ENCODE measurements at regions not wholly inside any gene's neighbourhood (a gene's known extent, or its start where the extent isn't known, plus 50 kb on each side); places are given as distances from the start of the nearest gene placed in this dataset.
"Not testable (repeated sequence)": the region's sequence is repeated elsewhere in the genome, so short reads cannot be mapped to it uniquely, and the experiment has no call there.

DNA sequence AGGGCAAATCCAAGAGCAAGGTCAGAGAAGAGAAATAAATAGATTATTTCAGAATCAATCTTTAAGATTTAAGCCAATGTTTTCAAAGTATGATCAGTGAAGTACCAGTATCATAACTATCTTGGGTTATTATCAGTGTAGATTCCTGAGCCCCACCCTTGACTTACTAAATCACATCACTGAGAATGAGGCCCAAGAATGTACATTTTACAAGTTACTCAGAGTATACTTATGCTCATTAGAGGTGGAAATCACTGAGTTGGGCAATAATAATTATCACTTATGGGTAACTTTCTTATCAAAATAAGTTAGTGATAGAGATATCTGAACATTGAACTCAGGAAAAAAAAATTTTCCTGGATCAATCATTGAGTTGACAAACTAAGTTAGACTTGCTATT is 121.6 kb upstream of the NOCT start:
- DNase-seq, result no peak

- no peak for DNase-seq
Observed at GRCh38 chr4:138892483-138893407, 122.8 kb upstream of the NOCT start.

DNA sequence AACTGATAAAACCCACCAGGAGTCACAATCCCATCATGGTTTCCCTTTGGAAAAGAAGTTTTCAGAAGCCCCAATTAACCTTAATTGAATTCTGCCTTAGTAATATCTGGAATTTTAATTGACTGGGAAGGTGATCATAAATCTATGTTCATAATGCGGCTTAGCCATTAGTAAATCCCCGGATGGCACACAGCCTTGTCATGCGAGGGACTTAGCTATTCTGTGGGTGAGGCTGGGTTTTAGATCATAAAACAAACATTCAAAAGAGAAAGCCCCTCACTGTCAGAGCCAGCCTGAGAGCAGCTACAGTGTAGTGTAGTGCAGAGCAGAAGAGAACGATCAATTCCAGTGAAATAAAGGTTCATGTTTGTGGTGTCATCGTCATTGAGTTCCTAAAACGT is 124.0 kb upstream of the NOCT start:
- no peak for DNase-seq

DNA sequence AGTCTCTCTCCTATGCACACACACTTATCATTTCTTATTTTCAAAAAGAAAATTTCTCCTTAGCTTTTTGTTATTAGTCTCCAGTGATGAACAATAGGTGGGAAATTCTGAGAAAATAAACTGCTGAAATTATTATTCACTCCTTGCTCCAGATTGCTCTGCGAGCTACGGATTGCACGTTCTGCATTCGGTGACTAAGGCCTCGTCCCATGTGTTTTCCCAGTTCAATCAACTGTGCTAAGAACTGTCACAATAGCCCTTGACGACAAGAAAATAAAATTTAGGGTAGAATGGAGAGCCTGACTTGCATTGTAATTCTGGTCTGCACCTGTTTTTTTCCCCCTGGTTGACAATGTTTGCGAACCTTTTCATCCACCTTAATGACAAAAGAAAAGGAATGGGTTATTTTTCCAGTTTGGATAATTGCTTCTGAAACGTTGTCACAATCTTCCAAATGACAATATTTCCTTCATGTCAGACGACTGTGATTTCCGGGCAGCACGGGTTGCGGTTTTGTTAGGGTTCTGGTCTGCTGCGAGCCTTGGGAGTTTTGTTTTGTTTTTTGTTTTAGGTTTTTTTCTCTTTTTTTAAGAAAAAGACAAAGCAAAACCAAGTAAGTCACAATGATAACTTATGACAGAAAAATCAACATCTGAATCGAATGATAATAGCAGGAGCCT is 124.5 kb upstream of the NOCT start:
- no peak for DNase-seq

GRCh38 chr4:138889216-138889615 is 126.4 kb upstream of the NOCT start:
- peak in 2 of 58 donors; percentile 25 to 37 for DNase-seq

- no peak for DNase-seq
Observed at GRCh38 chr4:138887741-138888140, 127.8 kb upstream of the NOCT start.

DNA sequence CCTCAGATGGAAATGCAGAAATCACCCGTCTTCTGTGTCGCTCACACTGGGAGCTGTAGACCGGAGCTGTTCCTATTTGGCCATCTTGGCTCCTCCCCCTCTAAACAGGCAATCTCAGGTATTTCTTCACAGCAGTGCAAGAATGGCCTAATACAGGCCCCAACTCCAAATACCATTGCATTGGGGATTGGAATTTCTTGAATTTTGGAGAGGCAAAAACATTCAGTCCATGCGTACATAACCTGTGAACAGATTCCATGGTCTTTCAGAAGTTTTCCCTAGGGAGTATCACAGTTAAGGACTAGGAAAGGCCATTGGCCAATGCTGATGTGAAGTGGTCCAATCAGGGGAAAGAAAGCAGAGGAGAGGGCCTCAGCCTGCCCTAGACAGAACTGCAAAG is 128.2 kb upstream of the NOCT start:
- DNase-seq, result no peak

DNA sequence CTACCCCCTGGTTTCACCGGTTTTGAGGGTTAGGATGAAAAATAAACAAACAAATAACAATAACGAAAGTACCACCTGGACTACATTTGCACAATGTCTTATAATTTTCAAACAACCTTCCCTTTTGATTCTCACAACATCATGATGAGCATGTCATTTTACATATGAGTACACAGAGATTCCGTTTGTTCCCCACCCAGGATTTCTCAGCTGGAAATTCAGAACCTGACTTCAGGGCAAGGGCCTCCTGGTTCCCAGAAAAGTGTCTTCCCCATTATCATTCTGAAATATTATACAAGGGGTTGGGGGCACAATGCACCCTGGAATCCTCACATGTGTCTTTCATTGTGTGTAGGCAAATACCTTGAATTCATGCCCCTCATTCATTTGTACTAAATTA is 135.8 kb upstream of the NOCT start:
- no peak for DNase-seq

- no peak for DNase-seq
Observed at GRCh38 chr4:138875891-138876608, 139.5 kb upstream of the NOCT start.

- DNase-seq, result no peak
Observed at GRCh38 chr4:138871555-138871875, 144.1 kb upstream of the NOCT start.

- peak in 56 of 58 donors; percentile 2 to 81 (median 44) for DNase-seq
Observed at GRCh38 chr4:138870737-138871554, 144.6 kb upstream of the NOCT start.

GRCh38 chr4:138869631-138870030 is 145.9 kb upstream of the NOCT start:
- DNase-seq, result peak in 17 of 58 donors; percentile 2 to 40 (median 22)

DNA sequence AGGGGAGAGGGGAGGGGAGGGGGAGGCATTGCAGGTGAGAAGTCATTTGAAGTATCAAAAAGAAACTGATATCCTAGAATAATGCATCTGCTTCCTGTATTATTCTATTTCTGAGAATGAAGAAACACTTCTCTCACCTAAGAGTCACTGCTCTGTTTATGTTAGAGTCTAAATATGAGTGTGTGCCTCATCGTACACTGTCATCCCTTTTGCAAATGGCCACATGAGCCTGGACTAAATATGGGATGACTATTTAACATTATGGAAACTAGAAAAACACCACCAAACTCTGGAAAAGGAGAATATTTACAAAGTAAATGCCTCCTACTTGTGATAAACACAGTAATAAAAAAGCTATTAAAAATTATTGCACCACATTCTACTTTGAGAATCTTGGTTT is 146.4 kb upstream of the NOCT start:
- no peak for DNase-seq

- DNase-seq, result no peak
Observed at GRCh38 chr4:138868562-138868961, 147.0 kb upstream of the NOCT start.

- no peak for DNase-seq
Observed at GRCh38 chr4:138867404-138867803, 148.2 kb upstream of the NOCT start.

GRCh38 chr4:138866314-138866713 is 149.3 kb upstream of the NOCT start:
- DNase-seq, result no peak

GRCh38 chr4:138865765-138866164 is 149.8 kb upstream of the NOCT start:
- DNase-seq, result no peak

DNA sequence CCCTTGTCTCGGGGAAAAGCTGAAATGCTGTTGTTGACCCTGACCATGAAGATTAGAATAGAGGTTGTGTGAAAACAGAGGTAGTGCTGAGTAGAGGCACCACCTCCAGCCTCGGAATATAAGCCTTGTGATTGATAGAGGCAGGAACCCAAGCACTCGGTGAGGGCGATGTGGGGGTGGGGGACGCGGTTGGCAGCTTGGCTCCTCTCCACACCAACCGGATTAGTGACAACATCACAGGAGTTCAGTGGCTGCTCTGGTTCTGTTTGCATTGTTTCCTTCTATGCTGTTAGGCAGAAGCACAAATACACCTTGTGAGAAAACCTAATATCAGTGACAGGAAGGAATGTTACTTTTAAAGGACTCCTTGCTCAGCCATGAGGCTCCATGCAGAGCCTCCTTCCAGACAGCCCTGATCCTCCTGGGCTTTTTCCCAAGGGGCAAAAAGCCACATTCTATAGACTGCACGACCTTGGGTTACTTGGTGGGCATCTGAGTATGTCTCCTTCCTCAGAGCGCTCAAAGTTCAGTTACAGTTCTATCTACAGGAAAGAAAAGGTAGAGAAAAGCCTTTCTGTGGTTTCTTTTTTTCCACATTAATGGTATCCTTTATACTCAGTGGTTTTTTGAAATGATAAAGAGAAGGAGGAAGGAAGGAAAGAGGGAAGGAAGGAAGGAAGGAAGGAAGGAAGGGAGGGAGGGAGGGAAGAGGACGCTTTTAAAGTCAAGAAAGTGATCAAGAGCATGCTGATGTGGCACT is 150.4 kb upstream of the NOCT start:
- no peak for DNase-seq

GRCh38 chr4:138863160-138863559 is 152.4 kb upstream of the NOCT start:
- no peak for DNase-seq

- no peak for DNase-seq
Observed at GRCh38 chr4:138861135-138861534, 154.4 kb upstream of the NOCT start.

GRCh38 chr4:138860357-138860756 is 155.2 kb upstream of the NOCT start:
- DNase-seq, result not testable (repeated sequence)
